Smooth muscle cell of the brain vasculature (primary cell): ENCODE measurements at regions not wholly inside any gene's neighbourhood (a gene's known extent, or its start where the extent isn't known, plus 50 kb on each side); places are given as distances from the start of the nearest gene placed in this dataset.

Experiments
- DNase-seq: peaks from one replicate; pipeline ENCODE4 v3.0.0-alpha.2; 2012; ENCODE audit warnings: low read depth, low spot score

DNA sequence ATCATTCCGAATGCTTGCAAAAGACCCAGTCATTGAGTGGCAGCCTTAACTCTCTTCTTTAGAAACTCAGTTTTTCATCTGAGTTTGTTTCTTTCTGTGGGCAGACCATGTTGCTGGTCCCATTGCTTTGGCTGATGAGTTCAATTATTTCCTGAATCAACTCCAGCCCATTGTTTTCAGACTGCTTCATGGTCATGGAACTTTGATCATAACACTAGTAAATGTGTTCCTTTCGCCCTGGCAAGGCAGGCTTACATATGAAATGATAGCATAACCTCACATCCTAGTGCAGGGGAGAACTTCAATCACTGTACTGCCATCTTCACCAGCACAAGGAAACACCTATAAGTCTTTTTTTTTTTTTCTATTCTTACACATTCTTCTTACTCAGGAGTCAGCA is 50.0 kb upstream of the DUSP10 start:
- no peak for DNase-seq
